ENCODE measurements at regions not wholly inside any gene's neighbourhood (a gene's known extent, or its start where the extent isn't known, plus 50 kb on each side); places are given as distances from the start of the nearest gene placed in this dataset.

DNA sequence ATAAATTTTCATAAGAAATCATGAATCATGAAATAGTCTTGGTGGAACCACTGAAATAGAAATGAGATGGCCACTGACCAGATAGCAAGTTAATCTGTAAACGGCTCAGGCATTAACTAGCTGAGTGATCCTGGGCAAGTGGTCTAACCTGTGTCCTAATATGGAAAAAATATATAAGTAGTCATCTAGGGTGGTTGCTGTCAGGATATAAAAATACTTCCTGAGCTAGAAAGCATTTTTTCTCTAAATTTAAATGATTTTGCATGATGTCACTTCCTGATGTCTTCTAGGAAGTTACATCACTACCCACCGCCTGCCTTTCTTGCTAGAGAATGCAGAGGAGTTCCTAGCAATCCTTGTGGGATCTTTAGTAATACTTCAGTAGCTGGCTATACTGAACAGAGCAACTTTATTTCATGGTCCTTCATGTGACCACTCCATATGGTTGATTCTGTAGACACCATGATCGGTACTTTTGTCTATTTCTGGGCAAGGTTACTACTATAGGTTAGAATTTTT, 228.1 kb upstream of the CEP162 start:
- intact Hi-C loops (cut with DNase I; ENCODE audit: low total_unique reads): no loop called here
- no peak overlapping the region for H3K4me3 ChIP-seq (ENCODE audit: low read depth, poor library complexity, severe bottlenecking)
- TF ChIP-seq, protein P1, sequence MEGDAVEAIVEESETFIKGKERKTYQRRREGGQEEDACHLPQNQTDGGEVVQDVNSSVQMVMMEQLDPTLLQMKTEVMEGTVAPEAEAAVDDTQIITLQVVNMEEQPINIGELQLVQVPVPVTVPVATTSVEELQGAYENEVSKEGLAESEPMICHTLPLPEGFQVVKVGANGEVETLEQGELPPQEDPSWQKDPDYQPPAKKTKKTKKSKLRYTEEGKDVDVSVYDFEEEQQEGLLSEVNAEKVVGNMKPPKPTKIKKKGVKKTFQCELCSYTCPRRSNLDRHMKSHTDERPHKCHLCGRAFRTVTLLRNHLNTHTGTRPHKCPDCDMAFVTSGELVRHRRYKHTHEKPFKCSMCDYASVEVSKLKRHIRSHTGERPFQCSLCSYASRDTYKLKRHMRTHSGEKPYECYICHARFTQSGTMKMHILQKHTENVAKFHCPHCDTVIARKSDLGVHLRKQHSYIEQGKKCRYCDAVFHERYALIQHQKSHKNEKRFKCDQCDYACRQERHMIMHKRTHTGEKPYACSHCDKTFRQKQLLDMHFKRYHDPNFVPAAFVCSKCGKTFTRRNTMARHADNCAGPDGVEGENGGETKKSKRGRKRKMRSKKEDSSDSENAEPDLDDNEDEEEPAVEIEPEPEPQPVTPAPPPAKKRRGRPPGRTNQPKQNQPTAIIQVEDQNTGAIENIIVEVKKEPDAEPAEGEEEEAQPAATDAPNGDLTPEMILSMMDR (IDR thresholded peaks at IDR 0.05): no peak
- no peak for TF ChIP-seq POLR2A (IDR thresholded peaks at IDR 0.05)
- DNase-seq (ENCODE audit: low spot score in 2 of 2): no peak
- whole genome bisulfite sequencing, 2 donors: 61 to 71% methylated on average over 3 of the region's 3 CpGs

- no peak overlapping the region for H3K4me3 ChIP-seq (ENCODE audit: low read depth, poor library complexity, severe bottlenecking)
- TF ChIP-seq, protein P1 (IDR thresholded peaks at IDR 0.05): no peak
- no peak for TF ChIP-seq POLR2A (IDR thresholded peaks at IDR 0.05)
- DNase-seq (ENCODE audit: low spot score in 2 of 2): no peak
- intact Hi-C loops (cut with DNase I; ENCODE audit: low total_unique reads): no loop called here
Observed at GRCh38 chr6:84453499-84453898, 226.1 kb upstream of the CEP162 start.

GRCh38 chr6:84450018-84450417, 222.6 kb upstream of the CEP162 start:
- intact Hi-C loops (cut with DNase I; ENCODE audit: low total_unique reads): no loop called here
- 86 to 88% methylated on average over 2 of the region's 2 CpGs for WGBS, 2 donors
- H3K4me3 ChIP-seq (ENCODE audit: low read depth, poor library complexity, severe bottlenecking): no peak overlapping the region
- DNase-seq (ENCODE audit: low spot score in 2 of 2): no peak
- TF ChIP-seq POLR2A (IDR thresholded peaks at IDR 0.05): no peak
- TF ChIP-seq, protein P1 (IDR thresholded peaks at IDR 0.05): no peak

DNA sequence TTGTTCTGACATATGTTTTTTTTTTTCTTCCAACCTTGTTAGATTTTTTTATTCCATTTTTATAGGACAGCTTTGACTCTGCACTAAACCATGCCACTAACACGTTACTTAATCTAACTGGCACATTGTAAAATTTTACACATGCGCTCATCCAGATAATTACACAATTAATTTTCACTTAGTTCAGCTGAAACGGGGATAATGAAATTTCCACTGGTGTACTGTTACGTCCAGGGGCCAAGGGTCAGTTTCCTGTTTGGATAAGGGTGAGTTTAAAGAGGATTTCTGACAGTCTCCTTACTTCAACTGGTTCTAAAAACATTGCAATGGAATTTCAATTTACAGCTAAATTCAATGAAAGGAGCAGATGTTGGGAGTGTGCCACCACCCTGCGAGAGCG, 221.8 kb upstream of the CEP162 start:
- intact Hi-C loops (cut with DNase I; ENCODE audit: low total_unique reads): no loop called here

DNA sequence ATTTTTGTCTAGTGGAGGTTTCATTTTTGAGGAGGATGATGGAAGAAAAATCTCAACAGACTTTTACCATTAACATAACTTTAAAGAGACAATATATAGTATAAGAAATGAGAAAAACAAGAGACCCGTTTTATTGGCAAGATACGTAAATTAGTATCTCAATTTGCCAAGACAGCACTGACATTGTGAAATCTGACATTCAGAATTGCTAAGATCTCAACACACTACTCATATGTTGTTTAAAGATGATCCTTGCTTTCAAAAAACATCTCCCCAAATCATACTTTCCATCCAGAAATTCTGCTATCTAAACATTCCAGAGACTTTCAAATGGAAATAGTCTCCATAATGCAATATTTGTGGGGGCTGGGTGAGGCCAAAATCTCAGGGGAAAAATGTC, 220.9 kb upstream of the CEP162 start:
- no peak for DNase-seq (ENCODE audit: low spot score in 2 of 2)
- intact Hi-C loops (cut with DNase I; ENCODE audit: low total_unique reads): no loop called here
- no peak overlapping the region for H3K4me3 ChIP-seq (ENCODE audit: low read depth, poor library complexity, severe bottlenecking)
- WGBS, 2 donors: 48 to 73% methylated on average over 2 of the region's 2 CpGs
- TF ChIP-seq POLR2A (IDR thresholded peaks at IDR 0.05): no peak
- TF ChIP-seq, protein P1 (IDR thresholded peaks at IDR 0.05): no peak

More for the DNA sequence above, 221.8 kb upstream of the CEP162 start:
- no peak for TF ChIP-seq POLR2A (IDR thresholded peaks at IDR 0.05)
- no peak overlapping the region for H3K4me3 ChIP-seq (ENCODE audit: low read depth, poor library complexity, severe bottlenecking)
- DNase-seq (ENCODE audit: low spot score in 2 of 2): no peak
- WGBS, 2 donors: 47 to 54% methylated on average over 6 of the region's 6 CpGs

- intact Hi-C loops (cut with DNase I; ENCODE audit: low total_unique reads): no loop called here
- WGBS, 2 donors: 80 to 88% methylated on average over 3 of the region's 3 CpGs
- H3K4me3 ChIP-seq (ENCODE audit: low read depth, poor library complexity, severe bottlenecking): no peak overlapping the region
- no peak for DNase-seq (ENCODE audit: low spot score in 2 of 2)
- no peak for TF ChIP-seq POLR2A (IDR thresholded peaks at IDR 0.05)
- TF ChIP-seq, protein P1 (IDR thresholded peaks at IDR 0.05): no peak
Observed at GRCh38 chr6:84447651-84448050, 220.2 kb upstream of the CEP162 start.
